ENCODE measurements at regions not wholly inside any gene's neighbourhood (a gene's known extent, or its start where the extent isn't known, plus 50 kb on each side); places are given as distances from the start of the nearest gene placed in this dataset.
A peak's percentile ranks its signal among the peaks of the same experiment; 100 is the strongest.

DNA sequence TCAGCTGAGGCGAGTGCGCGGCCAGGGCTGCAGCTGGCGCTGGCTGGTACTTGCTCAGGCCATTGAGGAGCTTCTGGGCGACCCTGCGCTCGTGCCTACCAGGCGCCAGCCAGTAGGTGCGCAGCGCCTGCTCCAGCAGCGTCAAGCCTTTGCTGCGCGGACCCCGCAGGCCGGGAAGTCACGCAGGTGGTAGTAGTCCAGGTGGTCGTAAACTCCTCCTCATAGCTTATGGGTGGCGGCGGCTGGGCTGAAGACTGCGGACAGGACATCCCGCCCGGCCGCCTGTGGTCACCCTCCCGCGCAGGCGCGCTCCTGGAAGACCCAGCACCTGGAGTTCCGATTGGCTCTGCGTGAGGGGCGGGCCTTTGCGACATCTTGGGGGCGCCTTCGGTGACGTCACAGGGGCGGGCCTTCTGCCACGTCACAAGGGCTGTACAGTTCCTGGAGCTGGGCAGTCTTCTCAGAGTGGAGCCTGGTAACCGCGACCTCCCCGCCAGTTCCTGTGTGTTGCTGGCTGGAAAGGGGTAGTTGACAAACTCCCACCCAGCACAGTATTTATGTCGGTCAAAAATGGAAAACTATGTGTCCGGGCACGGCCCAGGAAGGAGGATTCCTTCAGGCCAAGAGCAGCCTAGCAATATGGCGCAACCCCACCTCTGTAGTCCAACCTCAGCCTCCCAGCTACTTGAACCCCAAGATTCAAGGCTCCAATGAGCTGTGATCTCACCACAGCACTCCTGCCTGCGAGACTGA is 102.2 kb upstream of the VKORC1L1 start (continued):
- TF ChIP-seq FOXK1 (CRISPR knock-in tag; IDR thresholded peaks at IDR 0.05; ENCODE audit: borderline replicate concordance) (0 out of 2 replicates have a peak, but pooled peaks have one; percentile 37), SP1 (CRISPR knock-in tag; IDR thresholded peaks at IDR 0.05) (peak; percentile 53), THAP12 (CRISPR knock-in tag; IDR thresholded peaks at IDR 0.05) (peak; percentile 67; the same call in 1 of the 2 replicates), SIN3B (IDR thresholded peaks at IDR 0.05; ENCODE audit: low read depth) (peak; percentile 58), SRF (CRISPR knock-in tag; IDR thresholded peaks at IDR 0.05) (peak in 1 of 2 experiments; percentile 60; a peak in 2 of 4 replicates), NRF1 (conservative IDR thresholded peaks at IDR 0.05 in 1 of 2, IDR thresholded peaks at IDR 0.05 in 1 of 2) (peak; percentile 89 to 91), POLR2G (IDR thresholded peaks at IDR 0.05; ENCODE audit: low read depth, low read length) (peak; percentile 82), ZNF12 (CRISPR knock-in tag; IDR thresholded peaks at IDR 0.05) (peak; percentile 32; the same call in 1 of the 2 replicates), NKRF (IDR thresholded peaks at IDR 0.05; ENCODE audit: borderline replicate concordance) (peak; percentile 69), MBD2 (IDR thresholded peaks at IDR 0.05; ENCODE audit: borderline replicate concordance, low read depth) (peak; percentile 44; the same call in 1 of the 2 replicates), TAF1 (IDR thresholded peaks at IDR 0.05; ENCODE audit: control insufficient read depth, extremely low read depth, insufficient read depth, low read length, severe bottlenecking) (peak; percentile 66), HDAC1 (IDR thresholded peaks at IDR 0.05) (peak in 1 of 2 experiments; percentile 63; a peak in 2 of 4 replicates), ZFX (CRISPR knock-in tag; IDR thresholded peaks at IDR 0.05) (peak; percentile 75), CREM (IDR thresholded peaks at IDR 0.05; ENCODE audit: low read depth) (peak; percentile 89)
- TF ChIP-seq, protein P1, sequence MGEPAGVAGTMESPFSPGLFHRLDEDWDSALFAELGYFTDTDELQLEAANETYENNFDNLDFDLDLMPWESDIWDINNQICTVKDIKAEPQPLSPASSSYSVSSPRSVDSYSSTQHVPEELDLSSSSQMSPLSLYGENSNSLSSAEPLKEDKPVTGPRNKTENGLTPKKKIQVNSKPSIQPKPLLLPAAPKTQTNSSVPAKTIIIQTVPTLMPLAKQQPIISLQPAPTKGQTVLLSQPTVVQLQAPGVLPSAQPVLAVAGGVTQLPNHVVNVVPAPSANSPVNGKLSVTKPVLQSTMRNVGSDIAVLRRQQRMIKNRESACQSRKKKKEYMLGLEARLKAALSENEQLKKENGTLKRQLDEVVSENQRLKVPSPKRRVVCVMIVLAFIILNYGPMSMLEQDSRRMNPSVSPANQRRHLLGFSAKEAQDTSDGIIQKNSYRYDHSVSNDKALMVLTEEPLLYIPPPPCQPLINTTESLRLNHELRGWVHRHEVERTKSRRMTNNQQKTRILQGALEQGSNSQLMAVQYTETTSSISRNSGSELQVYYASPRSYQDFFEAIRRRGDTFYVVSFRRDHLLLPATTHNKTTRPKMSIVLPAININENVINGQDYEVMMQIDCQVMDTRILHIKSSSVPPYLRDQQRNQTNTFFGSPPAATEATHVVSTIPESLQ (CRISPR knock-in tag; IDR thresholded peaks at IDR 0.05), result 0 out of 2 replicates have a peak, but pooled peaks have one; percentile 66
- TF ChIP-seq, protein P2, sequence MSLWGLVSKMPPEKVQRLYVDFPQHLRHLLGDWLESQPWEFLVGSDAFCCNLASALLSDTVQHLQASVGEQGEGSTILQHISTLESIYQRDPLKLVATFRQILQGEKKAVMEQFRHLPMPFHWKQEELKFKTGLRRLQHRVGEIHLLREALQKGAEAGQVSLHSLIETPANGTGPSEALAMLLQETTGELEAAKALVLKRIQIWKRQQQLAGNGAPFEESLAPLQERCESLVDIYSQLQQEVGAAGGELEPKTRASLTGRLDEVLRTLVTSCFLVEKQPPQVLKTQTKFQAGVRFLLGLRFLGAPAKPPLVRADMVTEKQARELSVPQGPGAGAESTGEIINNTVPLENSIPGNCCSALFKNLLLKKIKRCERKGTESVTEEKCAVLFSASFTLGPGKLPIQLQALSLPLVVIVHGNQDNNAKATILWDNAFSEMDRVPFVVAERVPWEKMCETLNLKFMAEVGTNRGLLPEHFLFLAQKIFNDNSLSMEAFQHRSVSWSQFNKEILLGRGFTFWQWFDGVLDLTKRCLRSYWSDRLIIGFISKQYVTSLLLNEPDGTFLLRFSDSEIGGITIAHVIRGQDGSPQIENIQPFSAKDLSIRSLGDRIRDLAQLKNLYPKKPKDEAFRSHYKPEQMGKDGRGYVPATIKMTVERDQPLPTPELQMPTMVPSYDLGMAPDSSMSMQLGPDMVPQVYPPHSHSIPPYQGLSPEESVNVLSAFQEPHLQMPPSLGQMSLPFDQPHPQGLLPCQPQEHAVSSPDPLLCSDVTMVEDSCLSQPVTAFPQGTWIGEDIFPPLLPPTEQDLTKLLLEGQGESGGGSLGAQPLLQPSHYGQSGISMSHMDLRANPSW (CRISPR knock-in tag; IDR thresholded peaks at IDR 0.05), result 0 out of 2 replicates have a peak, but pooled peaks have one; percentile 57

Data from K562 (cell line).